GM19328 (cell line): ENCODE measurements at regions not wholly inside any gene's neighbourhood (a gene's known extent, or its start where the extent isn't known, plus 50 kb on each side); places are given as distances from the start of the nearest gene placed in this dataset.
A peak's percentile ranks its signal among the peaks of the same experiment; 100 is the strongest.

Experiments used
- ATAC-seq: cut with Tn5 transposase; IDR thresholded peaks from one replicate; pipeline ENCODE4 v1.9.1; 2021; ENCODE audit warnings: mild to moderate bottlenecking, moderate library complexity; ENCODE audit not compliant: unreplicated experiment

DNA sequence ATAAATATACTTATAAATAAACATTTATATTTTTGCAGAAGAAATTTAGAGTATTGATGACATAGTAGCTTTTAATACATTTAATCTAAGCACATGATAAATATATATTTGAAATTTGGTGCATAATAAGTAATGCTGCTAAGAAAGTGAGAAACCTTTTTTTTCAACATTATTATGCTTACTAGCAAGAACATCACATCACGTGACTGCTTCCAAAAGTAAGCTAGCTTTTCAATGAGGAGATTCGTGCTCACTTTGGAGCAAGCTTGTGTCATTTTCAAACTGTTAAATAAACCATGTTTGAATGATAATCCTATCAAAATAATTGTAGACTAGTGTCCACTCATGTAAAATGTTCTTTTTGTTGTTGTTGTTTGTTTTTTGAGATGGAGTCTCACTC, 109.0 kb upstream of the SLC4A7 start:
- ATAC-seq: no peak

DNA sequence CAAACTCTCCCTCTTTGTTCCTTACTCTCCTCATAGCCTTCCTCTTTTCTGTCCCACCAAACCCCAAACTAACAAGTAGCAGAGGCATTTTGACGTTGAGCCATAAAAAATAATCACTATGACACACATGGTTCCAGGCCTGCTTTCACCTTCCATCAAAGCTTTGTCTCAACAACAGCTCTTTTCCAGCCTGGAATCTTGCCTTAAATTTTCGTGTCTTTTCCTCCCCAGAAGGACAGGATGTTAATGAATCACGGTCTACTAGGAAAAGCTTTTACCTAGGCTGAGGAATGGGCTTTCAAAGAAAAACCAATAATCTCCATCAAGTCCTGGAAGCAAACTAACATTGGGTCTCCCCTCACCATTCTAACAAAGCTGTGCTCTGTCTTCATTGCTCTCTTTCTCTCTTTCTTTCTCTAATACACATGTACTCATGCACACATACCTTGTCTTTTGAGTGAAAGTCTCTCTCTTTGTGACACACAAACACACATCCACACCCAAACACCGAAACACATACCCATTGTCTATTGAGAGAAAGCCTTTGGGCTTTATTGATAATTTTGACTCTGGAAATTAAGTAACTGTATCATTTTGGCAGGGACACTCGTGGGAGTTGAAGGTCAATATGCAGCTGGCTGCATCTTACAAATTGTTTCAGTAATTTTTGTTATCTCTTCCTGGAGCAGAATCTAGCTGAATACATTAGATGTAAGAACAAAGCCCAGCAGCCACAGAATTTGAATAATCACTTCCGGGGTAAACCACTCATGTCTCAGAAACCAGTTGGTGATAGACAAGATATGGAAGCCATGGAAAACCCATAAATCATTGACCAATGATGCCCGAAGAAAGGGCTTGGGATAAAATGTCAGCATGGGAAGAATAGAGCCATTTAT, 107.4 kb upstream of the SLC4A7 start:
- peak; percentile 49 for ATAC-seq

DNA sequence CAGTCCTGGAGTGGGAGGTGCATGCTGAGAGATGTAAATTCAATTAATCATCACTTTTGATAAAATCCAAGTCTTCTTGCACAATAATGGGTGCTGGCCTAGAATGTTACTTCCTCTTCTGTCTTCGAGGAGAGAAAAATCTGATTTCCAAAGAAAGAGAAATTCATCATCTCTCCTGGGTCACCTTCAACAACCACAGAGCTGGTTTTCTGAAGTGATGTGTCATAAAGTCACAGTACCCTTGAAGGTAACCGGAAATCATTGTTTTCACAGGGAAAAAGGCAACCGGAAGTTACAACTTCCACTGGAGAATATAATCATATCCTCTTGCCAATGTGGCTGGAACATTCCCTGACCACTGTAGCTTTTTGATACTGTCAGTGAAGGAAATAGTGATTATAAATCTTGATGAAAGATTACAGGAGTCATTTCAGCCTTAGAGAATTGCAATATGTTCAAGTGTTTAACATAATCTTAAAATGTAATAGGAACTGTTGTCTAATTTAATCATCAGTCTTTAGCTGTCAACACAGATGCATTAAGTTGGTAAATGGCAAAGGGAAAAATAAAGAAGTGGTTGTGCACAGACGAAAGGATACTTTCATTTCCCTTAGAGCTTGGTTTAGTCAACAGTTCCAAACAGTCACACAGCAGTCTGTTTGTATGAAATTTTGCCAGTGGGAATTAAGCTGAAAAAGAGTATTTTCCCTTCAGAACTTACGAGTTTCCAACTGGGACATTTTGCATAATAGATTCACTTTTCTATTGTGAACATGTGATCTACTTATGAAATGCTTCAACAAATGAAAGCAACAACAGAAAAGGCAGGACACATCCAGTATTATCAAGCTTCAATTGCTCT, 106.5 kb upstream of the SLC4A7 start:
- ATAC-seq: no peak

DNA sequence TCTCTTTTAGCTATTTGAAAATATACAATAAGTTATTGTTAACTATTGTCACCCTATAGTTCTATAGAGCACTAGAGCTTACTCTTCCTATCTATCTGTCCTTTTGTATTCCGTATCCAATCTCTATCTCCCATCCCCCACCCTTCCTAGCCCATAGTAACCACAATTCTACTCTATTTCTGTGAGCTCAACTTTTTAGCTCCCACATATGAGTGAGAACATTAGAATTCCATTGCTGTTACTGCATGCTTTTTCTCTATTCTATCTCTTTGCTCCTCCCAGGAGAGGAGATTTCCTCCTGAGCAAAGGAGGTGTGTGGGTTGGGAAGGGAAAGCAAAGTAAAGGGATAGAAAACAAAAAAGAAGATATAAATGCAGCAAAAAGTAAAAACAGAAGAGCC, 105.6 kb upstream of the SLC4A7 start:
- ATAC-seq: no peak

DNA sequence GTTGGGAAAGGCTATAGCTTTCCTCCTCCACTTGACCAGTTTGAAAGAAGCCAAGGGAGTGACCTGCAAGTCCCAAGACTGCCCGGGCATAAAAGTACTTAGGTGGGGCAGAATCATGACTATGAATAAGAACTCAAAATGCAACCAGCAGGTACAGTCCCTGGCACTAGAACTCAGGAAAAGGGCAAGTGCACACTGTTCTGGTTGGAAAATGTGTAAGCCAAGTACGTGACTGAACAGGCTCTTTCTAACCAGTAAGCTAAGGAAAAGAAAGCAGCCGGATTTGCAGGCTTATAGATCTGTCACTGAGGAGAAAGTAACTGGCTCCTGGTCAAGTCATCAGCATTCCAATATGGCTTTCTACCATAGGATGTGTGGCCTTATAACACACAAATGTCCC, 101.2 kb upstream of the SLC4A7 start:
- no peak for ATAC-seq

DNA sequence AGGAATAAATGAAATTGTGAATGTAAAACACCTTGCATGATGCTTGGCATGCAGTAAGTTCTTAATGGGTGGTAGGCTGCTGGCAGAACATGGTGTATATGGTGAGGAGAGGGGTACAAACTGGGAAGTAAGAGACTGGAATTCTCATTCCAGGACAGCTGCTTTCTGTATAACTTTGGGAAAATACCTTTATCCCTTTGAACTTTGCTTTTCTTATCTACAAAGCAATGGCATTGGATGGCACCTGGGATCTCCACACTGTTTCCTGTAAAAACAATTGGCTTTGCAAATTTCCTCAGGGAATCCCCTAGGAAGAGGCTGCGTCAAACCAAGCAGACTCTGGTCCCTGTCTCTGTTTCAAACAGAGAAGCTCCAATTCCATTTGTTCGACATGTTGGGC, 100.7 kb upstream of the SLC4A7 start:
- ATAC-seq: no peak

DNA sequence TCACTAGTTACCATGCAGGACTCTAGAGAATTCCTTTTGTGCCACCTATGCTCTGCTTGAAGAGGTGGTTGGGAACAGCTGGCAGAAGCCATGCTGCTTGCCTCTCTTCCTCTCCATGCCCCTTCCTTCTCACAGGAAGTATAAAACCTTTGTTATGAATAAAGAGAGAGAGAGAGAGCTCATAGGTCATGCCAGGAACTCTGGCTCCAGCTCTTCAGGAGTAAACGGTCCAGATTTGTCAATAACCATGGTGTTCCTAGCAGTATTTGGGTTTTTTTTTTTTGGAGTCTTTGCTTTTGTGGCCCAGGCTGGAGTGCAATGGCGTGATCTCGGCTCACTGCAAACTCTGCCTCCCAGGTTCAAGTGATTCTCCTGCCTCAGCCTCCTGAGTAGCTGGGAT, 97.7 kb upstream of the SLC4A7 start:
- no peak for ATAC-seq

- no peak for ATAC-seq
These were observed 93.8 kb upstream of the SLC4A7 start for GRCh38 chr3:27578032-27578431.

DNA sequence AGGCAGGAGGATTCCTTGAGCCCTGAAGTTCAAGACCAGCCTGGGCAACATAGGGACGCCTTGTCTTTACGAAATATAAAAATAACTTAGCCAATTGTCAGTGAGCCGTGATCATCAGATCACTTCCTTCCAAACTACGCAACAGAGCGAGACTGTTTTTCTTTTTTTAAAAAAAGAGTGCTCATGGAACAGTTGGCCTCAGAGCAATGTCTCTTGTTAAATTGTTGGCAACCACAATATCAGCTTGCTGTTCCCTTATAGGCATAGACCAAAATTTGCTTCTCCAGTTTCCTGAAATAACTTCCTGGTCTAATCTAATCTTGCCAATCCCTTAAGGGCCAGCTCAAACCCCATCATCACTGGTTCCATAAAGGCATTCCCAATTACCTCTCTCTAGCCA, 93.3 kb upstream of the SLC4A7 start:
- ATAC-seq: no peak

DNA sequence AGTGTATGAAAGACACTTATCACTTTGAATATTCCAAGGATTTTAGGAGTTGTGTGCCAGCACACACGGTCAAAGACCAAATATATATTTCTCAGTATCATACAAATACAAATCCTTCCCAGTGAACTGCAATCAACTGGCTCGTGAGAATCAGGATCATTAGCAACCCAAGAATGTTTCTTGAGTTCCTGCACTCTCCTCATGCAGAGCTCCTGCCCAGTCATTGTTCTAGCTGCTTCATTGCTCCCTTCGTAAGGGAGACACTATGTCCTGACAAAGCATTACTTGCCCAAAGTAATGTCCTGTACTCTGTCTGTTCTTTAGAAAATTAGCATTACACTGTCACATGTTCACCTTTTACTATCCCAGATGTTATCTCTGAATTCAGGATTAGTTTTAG, 92.0 kb upstream of the SLC4A7 start:
- no peak for ATAC-seq

GRCh38 chr3:27575499-27575898, 91.3 kb upstream of the SLC4A7 start:
- ATAC-seq: no peak

DNA sequence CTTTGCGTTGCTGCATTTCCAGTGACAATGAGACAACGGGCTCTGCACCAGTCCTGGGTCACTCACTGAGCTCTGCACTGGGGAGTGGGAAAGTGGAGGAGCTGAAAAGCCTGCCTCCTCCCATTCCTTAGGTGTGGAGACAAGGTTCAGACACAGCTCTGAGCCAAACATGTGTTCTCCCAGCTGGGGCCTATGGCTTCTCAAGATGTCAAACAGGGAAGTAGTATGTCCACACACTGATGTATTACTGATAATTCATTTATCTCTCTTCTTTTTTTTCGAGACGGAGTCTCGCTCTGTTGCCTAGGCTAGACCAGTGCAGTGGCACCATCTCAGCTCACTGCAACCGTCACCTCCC, 90.2 kb upstream of the SLC4A7 start:
- ATAC-seq: no peak

DNA sequence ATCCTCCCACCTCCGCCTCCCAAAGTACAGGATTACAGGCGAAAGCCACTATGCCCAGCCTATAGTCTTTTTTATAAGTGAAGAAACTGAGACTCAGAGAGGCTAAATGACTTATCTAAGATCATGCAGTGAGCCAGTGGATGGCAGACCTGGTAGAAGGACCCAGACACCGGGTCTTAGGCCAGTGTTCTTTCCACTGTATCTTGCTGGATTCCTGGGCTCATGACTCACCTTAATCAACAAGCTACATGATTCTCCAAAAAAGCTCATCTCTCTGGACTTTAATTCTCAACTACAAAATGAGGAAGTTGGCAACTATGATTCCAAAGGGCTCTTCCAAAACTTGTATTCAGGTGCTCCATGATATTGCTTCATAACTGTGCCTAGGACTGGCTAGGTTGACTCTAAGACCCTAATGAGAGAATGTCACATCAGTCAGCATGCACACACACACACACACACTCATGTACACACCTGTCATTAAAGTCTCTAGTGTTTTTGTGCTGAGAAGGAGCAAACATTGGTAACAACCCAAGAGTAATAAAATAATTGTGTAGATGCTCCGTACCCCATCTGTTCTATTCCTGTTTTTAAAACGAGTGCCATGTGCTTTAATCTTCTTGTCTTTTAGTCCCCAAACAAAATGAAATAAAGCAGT, 89.7 kb upstream of the SLC4A7 start:
- ATAC-seq: no peak

DNA sequence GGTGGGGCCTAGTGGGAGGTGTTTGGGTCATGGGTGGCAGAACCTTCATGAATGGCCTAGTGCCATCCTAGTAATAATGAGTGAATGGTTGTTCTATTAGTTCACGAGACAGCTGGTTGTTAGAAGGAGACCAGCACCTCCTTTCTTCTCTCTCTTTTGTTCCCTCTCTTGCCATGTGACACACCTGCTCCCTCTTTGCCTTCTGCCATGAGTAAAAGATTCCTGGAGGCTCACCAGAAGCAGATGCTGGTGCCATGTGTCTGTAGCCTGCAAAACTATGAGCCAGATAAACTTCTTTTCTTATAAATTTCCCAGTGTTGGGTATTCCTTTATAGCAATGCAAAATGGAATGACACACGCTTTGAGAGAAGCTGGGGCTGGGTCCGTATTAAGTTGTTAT, 89.0 kb upstream of the SLC4A7 start:
- no peak for ATAC-seq

DNA sequence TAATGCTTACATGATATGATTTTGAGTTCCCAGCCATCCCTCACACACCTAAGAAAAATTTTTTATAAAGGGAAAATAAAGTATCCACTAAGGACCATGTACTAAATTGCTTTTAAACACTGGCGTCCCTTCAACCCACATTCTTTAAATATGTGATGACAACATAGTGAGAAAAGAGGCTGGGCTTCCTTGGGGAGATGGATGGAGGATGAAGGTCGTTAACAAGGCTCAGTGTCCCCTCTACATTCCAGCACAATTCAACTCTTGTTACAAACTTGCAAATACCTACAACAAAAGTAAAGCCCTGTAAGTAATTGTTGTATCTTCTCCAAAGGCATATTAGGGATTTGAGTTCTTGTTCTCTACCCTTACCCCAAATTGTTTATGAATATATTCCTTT, 87.2 kb upstream of the SLC4A7 start:
- ATAC-seq: no peak

GRCh38 chr3:27570421-27571106, 86.4 kb upstream of the SLC4A7 start:
- no peak for ATAC-seq

DNA sequence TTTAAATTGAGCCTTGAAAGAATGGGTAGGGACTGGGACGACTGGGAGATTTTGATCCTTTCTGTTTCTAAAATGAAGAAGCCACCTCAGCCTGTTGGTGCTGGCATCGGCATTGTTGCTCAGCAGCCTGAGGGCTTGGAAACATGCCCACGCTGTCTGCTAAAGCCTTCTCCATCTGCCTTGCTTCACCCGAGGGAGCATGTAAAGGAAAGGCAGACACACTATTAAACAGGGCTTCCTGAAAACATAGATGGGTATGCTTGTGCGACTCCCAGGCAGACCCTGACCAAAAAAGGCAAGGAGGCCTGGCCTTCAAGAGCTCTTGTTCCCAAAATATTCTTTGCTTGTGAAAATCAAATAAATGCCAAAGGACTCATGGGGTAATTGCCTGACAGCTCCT, 84.2 kb upstream of the SLC4A7 start:
- ATAC-seq: no peak

DNA sequence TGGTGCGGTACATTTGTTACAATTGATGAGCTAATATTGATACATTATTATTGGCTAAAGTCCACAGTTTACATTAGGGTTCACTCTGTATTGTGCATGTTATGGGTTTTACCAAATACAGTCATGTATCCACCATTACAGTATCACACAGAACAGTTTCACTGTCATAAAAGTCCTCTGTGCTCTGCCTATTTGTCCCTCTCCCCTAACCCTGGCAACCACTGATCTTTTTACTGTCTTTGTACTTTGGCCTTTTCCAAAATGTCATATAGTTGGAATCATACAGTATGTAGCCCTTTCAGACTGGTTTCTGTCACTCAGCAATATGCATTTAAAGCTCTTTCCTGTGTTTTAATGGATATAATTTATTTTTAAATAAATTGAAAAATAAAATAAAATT, 83.1 kb upstream of the SLC4A7 start:
- ATAC-seq: no peak

DNA sequence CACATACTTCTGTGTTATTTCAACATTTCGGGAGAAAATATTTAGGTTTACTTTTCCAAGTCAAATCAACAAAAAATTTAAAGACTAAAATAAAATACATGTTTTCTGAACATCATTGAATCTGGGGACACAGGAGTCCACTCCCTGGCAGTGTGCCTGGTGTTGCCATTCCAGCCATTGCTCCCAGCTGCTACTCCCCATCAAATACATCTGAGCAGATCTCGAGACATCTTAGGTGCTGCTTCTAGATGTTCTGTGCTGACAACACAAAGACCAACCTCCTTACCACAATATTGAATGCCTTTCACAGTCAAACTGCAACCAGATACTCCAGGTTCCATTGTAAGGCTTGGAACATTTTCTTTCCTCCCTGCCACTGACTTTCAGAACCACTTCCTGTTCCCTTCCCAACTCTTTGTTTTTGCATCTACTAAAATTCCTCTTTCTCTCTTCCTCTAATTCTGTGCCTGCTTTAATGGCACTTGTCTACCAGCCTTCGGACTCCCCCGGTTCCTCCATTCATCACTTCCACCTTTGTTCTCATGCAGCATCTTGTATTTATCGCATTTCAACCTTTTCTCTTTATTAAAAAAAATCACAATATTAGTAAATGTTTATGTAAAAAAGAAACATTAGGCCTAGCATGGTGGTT, 81.1 kb upstream of the SLC4A7 start:
- no peak for ATAC-seq

- ATAC-seq: no peak
These were observed 77.4 kb upstream of the SLC4A7 start for GRCh38 chr3:27561576-27561975.
